ENCODE measurements at regions not wholly inside any gene's neighbourhood (a gene's known extent, or its start where the extent isn't known, plus 50 kb on each side); places are given as distances from the start of the nearest gene placed in this dataset.

GRCh38 chr6:6790891-6791290 lies 202.4 kb downstream of the LY86 start:
- TF ChIP-seq REST (IDR thresholded peaks at IDR 0.05) = no peak
- TF ChIP-seq, protein P1, sequence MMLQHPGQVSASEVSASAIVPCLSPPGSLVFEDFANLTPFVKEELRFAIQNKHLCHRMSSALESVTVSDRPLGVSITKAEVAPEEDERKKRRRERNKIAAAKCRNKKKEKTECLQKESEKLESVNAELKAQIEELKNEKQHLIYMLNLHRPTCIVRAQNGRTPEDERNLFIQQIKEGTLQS (IDR thresholded peaks at IDR 0.05) = no peak
- TF ChIP-seq, protein P2, sequence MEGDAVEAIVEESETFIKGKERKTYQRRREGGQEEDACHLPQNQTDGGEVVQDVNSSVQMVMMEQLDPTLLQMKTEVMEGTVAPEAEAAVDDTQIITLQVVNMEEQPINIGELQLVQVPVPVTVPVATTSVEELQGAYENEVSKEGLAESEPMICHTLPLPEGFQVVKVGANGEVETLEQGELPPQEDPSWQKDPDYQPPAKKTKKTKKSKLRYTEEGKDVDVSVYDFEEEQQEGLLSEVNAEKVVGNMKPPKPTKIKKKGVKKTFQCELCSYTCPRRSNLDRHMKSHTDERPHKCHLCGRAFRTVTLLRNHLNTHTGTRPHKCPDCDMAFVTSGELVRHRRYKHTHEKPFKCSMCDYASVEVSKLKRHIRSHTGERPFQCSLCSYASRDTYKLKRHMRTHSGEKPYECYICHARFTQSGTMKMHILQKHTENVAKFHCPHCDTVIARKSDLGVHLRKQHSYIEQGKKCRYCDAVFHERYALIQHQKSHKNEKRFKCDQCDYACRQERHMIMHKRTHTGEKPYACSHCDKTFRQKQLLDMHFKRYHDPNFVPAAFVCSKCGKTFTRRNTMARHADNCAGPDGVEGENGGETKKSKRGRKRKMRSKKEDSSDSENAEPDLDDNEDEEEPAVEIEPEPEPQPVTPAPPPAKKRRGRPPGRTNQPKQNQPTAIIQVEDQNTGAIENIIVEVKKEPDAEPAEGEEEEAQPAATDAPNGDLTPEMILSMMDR (IDR thresholded peaks at IDR 0.05; ENCODE audit: low read depth, low read length, missing input control) = no peak
- TF ChIP-seq, protein P3, sequence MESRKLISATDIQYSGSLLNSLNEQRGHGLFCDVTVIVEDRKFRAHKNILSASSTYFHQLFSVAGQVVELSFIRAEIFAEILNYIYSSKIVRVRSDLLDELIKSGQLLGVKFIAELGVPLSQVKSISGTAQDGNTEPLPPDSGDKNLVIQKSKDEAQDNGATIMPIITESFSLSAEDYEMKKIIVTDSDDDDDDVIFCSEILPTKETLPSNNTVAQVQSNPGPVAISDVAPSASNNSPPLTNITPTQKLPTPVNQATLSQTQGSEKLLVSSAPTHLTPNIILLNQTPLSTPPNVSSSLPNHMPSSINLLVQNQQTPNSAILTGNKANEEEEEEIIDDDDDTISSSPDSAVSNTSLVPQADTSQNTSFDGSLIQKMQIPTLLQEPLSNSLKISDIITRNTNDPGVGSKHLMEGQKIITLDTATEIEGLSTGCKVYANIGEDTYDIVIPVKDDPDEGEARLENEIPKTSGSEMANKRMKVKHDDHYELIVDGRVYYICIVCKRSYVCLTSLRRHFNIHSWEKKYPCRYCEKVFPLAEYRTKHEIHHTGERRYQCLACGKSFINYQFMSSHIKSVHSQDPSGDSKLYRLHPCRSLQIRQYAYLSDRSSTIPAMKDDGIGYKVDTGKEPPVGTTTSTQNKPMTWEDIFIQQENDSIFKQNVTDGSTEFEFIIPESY (IDR thresholded peaks at IDR 0.05) = no peak
- no peak for TF ChIP-seq EGR1 (IDR thresholded peaks at IDR 0.05; ENCODE audit: low read depth in 2 of 2)
- no peak for TF ChIP-seq JUND (IDR thresholded peaks at IDR 0.05)
- TF ChIP-seq RXRA (IDR thresholded peaks at IDR 0.05) = no peak
- no peak for TF ChIP-seq FOXA1 (IDR thresholded peaks at IDR 0.05)
- TF ChIP-seq, protein P4, sequence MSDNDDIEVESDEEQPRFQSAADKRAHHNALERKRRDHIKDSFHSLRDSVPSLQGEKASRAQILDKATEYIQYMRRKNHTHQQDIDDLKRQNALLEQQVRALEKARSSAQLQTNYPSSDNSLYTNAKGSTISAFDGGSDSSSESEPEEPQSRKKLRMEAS (IDR thresholded peaks at IDR 0.05) = no peak
- TF ChIP-seq SP1 (IDR thresholded peaks at IDR 0.05) = no peak
- TF ChIP-seq GABPA (IDR thresholded peaks at IDR 0.05 in 1 of 2, conservative IDR thresholded peaks at IDR 0.05 in 1 of 2) = no peak
- TF ChIP-seq TAF1 (conservative IDR thresholded peaks at IDR 0.05) = no peak

Measured in liver (tissue), 3 donors.